BE2C (cell line): ENCODE measurements at regions not wholly inside any gene's neighbourhood (a gene's known extent, or its start where the extent isn't known, plus 50 kb on each side); places are given as distances from the start of the nearest gene placed in this dataset.

Experiments
- DNase-seq: peaks from one replicate; pipeline ENCODE4 v3.0.0-alpha.2; 2020
- H3K27me3 ChIP-seq: fragments of 250-450 bp; sonication (Bioruptor Pico); 2 replicates; pipeline ENCODE4 v1.5.1; 2020; ENCODE audit warnings: mild to moderate bottlenecking
- H3K36me3 ChIP-seq: fragments of 250-450 bp; sonication (Bioruptor Pico); 2 replicates; pipeline ENCODE4 v1.5.1; 2020; ENCODE audit warnings: mild to moderate bottlenecking
- H3K4me1 ChIP-seq: fragments of 250-450 bp; sonication (Bioruptor Pico); 2 replicates; pipeline ENCODE4 v1.5.1; 2020
- H3K4me3 ChIP-seq: 2 replicates; pipeline ENCODE4 v1.5.1; 2011; ENCODE audit warnings: low read depth, low read length
- H3K9me3 ChIP-seq: fragments of 250-450 bp; sonication (Bioruptor Pico); 2 replicates; pipeline ENCODE4 v1.5.1; 2020
- TF ChIP-seq, protein P1 (sequence below): IDR thresholded peaks from 2 replicates; pipeline ENCODE4 v1.5.1; 2012; ENCODE audit warnings: mild to moderate bottlenecking, low read depth, low read length

DNA sequence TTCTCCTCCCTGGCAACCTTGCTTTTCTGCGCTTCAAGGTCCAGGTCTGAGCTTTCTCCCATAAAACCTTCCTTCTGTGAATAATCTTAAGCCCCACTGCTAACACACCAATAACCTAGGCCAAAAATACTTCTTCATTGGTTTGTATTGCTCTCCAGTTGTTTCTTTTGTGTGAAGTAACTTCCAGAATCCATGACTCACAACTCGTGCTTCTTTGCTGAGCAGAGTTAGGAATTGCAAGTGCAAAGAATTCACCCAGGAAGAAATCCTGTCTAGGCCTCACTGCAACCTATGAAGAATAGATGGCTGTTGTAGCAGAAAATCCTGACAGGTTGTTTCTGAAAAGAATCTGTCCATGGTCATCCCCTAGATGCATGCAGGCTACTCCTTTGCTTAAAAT, 295.7 kb downstream of the MED10 start:
- Histone ChIP-seq H3K27me3 (no peaks in the 10 kb centered on the region), H3K4me1 (peaks cover 6% of the 10 kb centered on the region; the same call in 1 of the 2 replicates), H3K36me3 (no peaks in the 10 kb centered on the region), H3K4me3 (no peak overlapping the region), H3K9me3 (no peaks in the 10 kb centered on the region)
- TF ChIP-seq, protein P1, sequence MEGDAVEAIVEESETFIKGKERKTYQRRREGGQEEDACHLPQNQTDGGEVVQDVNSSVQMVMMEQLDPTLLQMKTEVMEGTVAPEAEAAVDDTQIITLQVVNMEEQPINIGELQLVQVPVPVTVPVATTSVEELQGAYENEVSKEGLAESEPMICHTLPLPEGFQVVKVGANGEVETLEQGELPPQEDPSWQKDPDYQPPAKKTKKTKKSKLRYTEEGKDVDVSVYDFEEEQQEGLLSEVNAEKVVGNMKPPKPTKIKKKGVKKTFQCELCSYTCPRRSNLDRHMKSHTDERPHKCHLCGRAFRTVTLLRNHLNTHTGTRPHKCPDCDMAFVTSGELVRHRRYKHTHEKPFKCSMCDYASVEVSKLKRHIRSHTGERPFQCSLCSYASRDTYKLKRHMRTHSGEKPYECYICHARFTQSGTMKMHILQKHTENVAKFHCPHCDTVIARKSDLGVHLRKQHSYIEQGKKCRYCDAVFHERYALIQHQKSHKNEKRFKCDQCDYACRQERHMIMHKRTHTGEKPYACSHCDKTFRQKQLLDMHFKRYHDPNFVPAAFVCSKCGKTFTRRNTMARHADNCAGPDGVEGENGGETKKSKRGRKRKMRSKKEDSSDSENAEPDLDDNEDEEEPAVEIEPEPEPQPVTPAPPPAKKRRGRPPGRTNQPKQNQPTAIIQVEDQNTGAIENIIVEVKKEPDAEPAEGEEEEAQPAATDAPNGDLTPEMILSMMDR = no peak
- no peak for DNase-seq

DNA sequence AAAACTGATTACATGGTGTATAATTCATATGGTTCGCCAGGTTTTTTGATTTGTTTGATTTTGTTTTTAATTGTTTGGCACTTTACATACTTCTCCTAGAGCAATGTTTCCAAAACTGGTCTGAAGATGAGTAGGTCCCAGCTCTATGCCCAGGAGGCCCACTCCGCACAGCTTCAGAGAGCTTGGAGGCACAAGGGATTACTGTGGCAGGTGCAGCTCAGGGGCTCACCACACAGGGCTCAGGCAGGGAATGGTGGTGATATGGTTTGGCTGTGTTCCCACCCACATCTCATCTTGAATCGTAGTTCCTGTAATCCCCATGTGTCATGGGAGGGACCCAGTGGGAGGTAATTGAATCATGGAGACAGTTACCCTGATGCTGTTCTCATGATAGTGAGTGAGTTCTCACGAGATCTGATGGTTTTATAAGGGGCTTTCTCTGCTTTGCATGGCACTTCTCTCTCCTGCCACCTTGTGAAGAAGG, 296.6 kb downstream of the MED10 start:
- H3K27me3 ChIP-seq = no peaks in the 10 kb centered on the region
- TF ChIP-seq, protein P1 = no peak
- H3K36me3 ChIP-seq = no peaks in the 10 kb centered on the region
- H3K4me1 ChIP-seq = peaks cover 6% of the 10 kb centered on the region; the same call in 1 of the 2 replicates
- DNase-seq = peak; percentile 51
- no peaks in the 10 kb centered on the region for H3K9me3 ChIP-seq
- H3K4me3 ChIP-seq = no peak overlapping the region

DNA sequence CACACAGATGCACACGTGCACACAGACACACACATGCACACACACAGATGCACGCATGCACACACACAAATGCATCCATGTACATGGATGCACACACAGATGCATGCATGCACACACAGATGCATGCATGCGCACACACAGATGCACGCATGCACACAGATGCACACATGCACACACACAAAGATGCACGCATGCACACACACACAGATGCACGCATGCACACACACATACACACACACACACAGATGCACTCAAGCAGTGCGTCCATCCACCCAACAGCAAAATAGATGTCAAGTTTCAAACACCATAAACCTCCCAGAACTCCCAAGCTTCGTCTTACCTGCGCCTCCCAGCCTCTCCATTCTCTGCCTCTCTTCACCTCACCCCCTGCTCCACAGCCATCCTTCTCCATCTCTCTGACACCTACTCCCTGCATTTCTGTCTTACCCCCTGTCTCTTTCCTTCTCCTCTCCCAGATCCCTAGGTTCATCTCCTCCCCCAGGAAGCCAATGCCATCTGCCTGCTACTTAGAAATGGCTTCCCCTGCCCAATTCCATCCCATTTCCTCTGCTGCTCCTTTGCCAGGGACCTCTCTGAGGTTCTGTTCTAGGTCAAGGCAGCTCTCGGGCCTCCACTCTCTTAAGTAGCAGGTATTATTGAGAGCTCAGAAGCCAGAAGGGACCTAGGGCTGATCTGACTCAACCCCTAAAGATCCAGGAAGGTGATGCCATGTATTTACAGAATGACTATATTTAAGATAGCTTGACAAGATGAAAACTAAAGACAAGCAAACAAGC, 297.2 kb downstream of the MED10 start:
- H3K4me3 ChIP-seq = no peak overlapping the region
- peaks cover 6% of the 10 kb centered on the region; the same call in 1 of the 2 replicates for H3K4me1 ChIP-seq
- H3K36me3 ChIP-seq = no peaks in the 10 kb centered on the region
- TF ChIP-seq, protein P1 = no peak
- no peak for DNase-seq
- no peaks in the 10 kb centered on the region for H3K27me3 ChIP-seq
- H3K9me3 ChIP-seq = no peaks in the 10 kb centered on the region

DNA sequence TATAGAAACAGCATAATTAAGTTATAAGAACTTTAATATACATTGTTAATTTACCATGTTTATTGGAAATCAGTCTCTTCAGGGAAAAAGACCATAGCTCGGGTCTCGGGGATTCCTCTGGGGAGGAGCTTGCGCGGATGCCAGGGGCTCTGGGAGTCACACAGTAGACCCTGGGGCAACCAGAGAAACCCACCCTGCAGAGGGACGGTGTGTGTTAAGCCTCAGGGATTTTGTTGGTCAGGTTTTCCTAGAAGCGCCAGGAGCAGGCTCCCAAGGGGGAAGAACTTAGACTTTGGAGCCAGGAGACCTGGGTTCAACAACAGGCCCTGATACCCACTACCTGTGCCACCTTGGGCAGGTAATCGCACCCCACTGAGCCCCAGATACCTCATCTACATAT, 297.9 kb downstream of the MED10 start:
- no peak for DNase-seq
- Histone ChIP-seq H3K4me3 (no peak overlapping the region), H3K36me3 (no peaks in the 10 kb centered on the region), H3K27me3 (no peaks in the 10 kb centered on the region), H3K9me3 (no peaks in the 10 kb centered on the region), H3K4me1 (peaks cover 6% of the 10 kb centered on the region; the same call in 1 of the 2 replicates)
- TF ChIP-seq, protein P1 = no peak

DNA sequence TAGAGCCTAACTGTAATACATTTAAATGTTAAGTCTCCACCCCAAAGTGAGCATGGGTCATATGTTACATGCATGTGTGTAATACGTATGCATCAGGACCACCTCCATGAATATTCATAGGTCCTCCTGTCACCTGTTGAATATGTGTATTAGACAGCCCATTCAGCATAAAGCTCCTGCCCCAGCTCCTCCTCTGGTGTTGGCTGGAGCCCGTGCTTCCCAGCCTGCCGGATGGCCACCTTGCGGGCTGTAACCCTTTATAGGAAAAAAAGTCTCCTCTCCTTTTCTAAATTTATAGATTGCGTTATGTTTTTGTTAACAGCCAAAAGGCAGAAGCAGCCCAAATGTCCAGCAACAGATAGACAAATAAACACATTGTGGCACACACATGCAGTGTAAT, 299.5 kb downstream of the MED10 start:
- H3K4me3 ChIP-seq = no peak overlapping the region
- TF ChIP-seq, protein P1 = no peak
- no peaks in the 10 kb centered on the region for H3K36me3 ChIP-seq
- H3K4me1 ChIP-seq = peaks cover 6% of the 10 kb centered on the region; the same call in 1 of the 2 replicates
- H3K27me3 ChIP-seq = no peaks in the 10 kb centered on the region
- DNase-seq = no peak
- H3K9me3 ChIP-seq = no peaks in the 10 kb centered on the region
